Stomach (tissue), 8 donors: ENCODE measurements at regions not wholly inside any gene's neighbourhood (a gene's known extent, or its start where the extent isn't known, plus 50 kb on each side); places are given as distances from the start of the nearest gene placed in this dataset.
"Not testable (repeated sequence)": the region's sequence is repeated elsewhere in the genome, so short reads cannot be mapped to it uniquely, and the experiment has no call there.

Source experiments
- DNase-seq, 2 donors: peaks; one replicate each; pipeline versions ENCODE4 v3.0.0 to v3.0.0-alpha.2; 2013 to 2019
- H3K27ac ChIP-seq, 5 donors: fragments of 200-600 bp in 4 of 5; sonication (generic) in 4 of 5; one replicate each; pipeline ENCODE4 v1.5.1; 2013 to 2019; ENCODE audit warnings: mild to moderate bottlenecking in 1 of 5, moderate library complexity in 1 of 5
- H3K27me3 ChIP-seq, 3 donors: fragments of 200-600 bp; sonication (generic); one replicate each; pipeline ENCODE4 v1.5.1; 2017 to 2019; ENCODE audit warnings: mixed run types in 1 of 3
- H3K36me3 ChIP-seq, 4 donors: fragments of 200-600 bp; sonication (generic); 1 replicate in 3 of 4; 2 replicates in 1 of 4; pipeline ENCODE4 v1.5.1; 2016 to 2019
- H3K4me1 ChIP-seq, 4 donors: fragments of 200-600 bp; sonication (generic); one replicate each; pipeline ENCODE4 v1.5.1; 2016 to 2019
- H3K4me3 ChIP-seq, 4 donors: fragments of 200-600 bp; sonication (generic) in 3 of 4; one replicate each; pipeline ENCODE4 v1.5.1; 2016 to 2019; ENCODE audit warnings: mild to moderate bottlenecking in 1 of 4
- H3K9me3 ChIP-seq, 4 donors: fragments of 200-600 bp; sonication (generic); one replicate each; pipeline ENCODE4 v1.5.1; 2016 to 2019
- EP300 ChIP-seq: sonication (generic); formaldehyde crosslinking; IDR thresholded peaks from one replicate; pipeline ENCODE4 v1.6.1; 2017; ENCODE audit warnings: antibody characterized with exemption
- POLR2A ChIP-seq, 4 donors: fragments of 450-650 bp; IDR thresholded peaks; one replicate each; pipeline ENCODE4 v1.6.1; 2016; ENCODE audit warnings: antibody characterized with exemption in 4 of 4, control low read depth in 2 of 4, mild to moderate bottlenecking in 1 of 4, moderate library complexity in 1 of 4
- POLR2AphosphoS5 ChIP-seq, 3 donors: sonication (generic); formaldehyde crosslinking; IDR thresholded peaks; one replicate each; pipeline ENCODE4 v1.6.1; 2016; ENCODE audit warnings: antibody characterized with exemption in 3 of 3
- WGBS, 5 donors: extraction: QIAGEN DNeasy Blood & Tissue Kit in 3 of 5; methylation state at CpG; one replicate each; pipeline versions ENCODE4 v1.1.5 to v1.1.7; 2013 to 2018; 5-methylcytosine and 5-hydroxymethylcytosine counted together
- intact Hi-C: fragments of 100-400 bp; cut with DNase I; formaldehyde crosslinking; loops from one replicate; pipeline ENCODE4 v1.15.1; 2023; ENCODE audit warnings: low total_unique reads
- TF ChIP-seq, protein P1 (sequence below), 7 experiments: fragments of 450-650 bp in 4 of 7; fragments of 200-600 bp in 3 of 7; sonication (generic) in 3 of 7; IDR thresholded peaks; one replicate each; pipeline ENCODE4 v1.5.1; 2016 to 2019; ENCODE audit warnings: antibody characterized with exemption in 7 of 7, control low read depth in 2 of 7, mild to moderate bottlenecking in 1 of 7
- donor health status: healthy with polysubstance abuse.
- donor health status: Bipolar disorder and iron deficiency.
- donor health status: healthy.

DNA sequence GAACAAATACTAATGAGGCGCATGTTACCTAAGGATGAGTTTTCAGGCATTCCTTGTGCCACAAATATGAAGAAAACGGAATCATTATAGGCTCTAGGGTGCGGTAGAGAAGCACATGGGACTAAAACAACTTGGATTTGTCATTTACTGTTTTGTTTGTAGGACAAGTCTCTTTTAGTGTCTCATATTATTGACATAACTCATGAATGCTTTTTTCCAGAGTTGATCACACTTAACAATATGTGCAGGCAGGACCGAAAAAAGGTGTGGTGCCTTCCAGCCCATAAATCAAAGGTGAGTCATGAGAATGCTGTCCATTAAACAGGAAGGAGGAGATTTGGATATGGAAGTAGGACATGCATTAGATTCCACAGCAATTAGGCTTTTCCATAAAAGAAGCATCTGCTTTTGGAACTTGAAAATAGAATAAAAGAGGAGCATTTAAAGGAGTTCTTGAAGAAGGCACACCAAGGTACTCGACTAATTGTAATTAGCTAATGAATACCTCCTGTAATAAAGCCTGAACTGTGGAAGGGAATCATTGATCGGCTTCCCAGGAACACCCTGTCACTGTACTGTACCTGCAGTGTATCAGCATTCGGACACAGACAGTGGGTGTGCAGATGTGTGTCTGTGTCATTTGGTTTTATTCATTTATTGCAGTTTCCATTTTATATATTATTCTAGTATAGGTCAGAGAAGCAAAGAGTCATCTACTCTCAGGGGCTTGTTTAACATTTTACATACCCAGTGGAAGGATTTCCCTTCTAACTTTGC lies 119.7 kb upstream of the KLF14 start:
- Histone ChIP-seq H3K9me3 (peaks cover 0 to 28% (median 21%) of the 10 kb centered on the region in 4 donors), H3K27ac (no peak overlapping the region), H3K4me3 (no peak overlapping the region), H3K4me1 (no peaks in the 10 kb centered on the region), H3K36me3 (peaks cover 9 to 43% (median 35%) of the 10 kb centered on the region in 4 donors), H3K27me3 (no peaks in the 10 kb centered on the region)
- 82 to 92% (median 89%) methylated on average over 7 of the region's 7 CpGs for WGBS, 5 donors
- no peak for TF ChIP-seq EP300
- TF ChIP-seq POLR2AphosphoS5 (IDR thresholded peaks at IDR 0.05) = no peak
- no peak for DNase-seq
- intact Hi-C loops = no loop called here

DNA sequence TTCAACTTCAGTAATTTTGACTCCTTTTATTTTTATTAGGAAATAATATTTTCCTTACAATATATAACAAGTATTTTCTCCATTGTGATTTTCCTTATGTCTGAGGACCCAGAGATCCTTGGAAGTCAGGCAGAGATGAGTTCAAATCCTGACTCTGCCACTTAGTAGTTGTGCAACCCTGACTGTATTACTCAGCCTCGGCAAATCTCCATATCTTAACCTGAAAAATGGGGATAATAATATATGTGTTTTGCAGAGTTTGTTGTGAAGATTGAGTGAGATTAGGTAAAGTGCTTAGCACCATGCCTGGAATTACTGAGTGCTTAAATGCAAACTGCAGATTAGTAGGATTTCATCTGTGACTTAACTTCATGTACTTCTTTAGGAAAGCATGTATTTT lies 120.5 kb upstream of the KLF14 start:
- Histone ChIP-seq H3K4me3 (no peak overlapping the region), H3K9me3 (peaks cover 0 to 36% (median 25%) of the 10 kb centered on the region in 4 donors), H3K4me1 (no peaks in the 10 kb centered on the region), H3K36me3 (peaks cover 9 to 49% (median 35%) of the 10 kb centered on the region in 4 donors), H3K27me3 (no peaks in the 10 kb centered on the region), H3K27ac (no peak overlapping the region)
- intact Hi-C loops = no loop called here
- DNase-seq = no peak
- TF ChIP-seq, protein P1, sequence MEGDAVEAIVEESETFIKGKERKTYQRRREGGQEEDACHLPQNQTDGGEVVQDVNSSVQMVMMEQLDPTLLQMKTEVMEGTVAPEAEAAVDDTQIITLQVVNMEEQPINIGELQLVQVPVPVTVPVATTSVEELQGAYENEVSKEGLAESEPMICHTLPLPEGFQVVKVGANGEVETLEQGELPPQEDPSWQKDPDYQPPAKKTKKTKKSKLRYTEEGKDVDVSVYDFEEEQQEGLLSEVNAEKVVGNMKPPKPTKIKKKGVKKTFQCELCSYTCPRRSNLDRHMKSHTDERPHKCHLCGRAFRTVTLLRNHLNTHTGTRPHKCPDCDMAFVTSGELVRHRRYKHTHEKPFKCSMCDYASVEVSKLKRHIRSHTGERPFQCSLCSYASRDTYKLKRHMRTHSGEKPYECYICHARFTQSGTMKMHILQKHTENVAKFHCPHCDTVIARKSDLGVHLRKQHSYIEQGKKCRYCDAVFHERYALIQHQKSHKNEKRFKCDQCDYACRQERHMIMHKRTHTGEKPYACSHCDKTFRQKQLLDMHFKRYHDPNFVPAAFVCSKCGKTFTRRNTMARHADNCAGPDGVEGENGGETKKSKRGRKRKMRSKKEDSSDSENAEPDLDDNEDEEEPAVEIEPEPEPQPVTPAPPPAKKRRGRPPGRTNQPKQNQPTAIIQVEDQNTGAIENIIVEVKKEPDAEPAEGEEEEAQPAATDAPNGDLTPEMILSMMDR (IDR thresholded peaks at IDR 0.05) = no peak
- TF ChIP-seq POLR2A (IDR thresholded peaks at IDR 0.05) (no peak), EP300 (no peak), POLR2AphosphoS5 (IDR thresholded peaks at IDR 0.05) (no peak)
- 80 to 93% (median 86%) methylated on average over 1 of the region's 1 CpG for WGBS, 5 donors

GRCh38 chr7:130856866-130857265 lies 122.9 kb upstream of the KLF14 start:
- H3K4me3 ChIP-seq = no peak overlapping the region
- H3K27ac ChIP-seq = no peak overlapping the region
- no peak for DNase-seq
- intact Hi-C loops = no loop called here
- peaks cover 18 to 73% (median 55%) of the 10 kb centered on the region in 4 donors for H3K36me3 ChIP-seq
- no peaks in the 10 kb centered on the region for H3K27me3 ChIP-seq
- no peak for TF ChIP-seq POLR2AphosphoS5 (IDR thresholded peaks at IDR 0.05)
- TF ChIP-seq POLR2A (IDR thresholded peaks at IDR 0.05) = no peak
- TF ChIP-seq EP300 = no peak
- TF ChIP-seq, protein P1 (IDR thresholded peaks at IDR 0.05) = no peak
- peaks cover 0 to 59% (median 46%) of the 10 kb centered on the region in 4 donors for H3K9me3 ChIP-seq
- no peaks in the 10 kb centered on the region for H3K4me1 ChIP-seq

DNA sequence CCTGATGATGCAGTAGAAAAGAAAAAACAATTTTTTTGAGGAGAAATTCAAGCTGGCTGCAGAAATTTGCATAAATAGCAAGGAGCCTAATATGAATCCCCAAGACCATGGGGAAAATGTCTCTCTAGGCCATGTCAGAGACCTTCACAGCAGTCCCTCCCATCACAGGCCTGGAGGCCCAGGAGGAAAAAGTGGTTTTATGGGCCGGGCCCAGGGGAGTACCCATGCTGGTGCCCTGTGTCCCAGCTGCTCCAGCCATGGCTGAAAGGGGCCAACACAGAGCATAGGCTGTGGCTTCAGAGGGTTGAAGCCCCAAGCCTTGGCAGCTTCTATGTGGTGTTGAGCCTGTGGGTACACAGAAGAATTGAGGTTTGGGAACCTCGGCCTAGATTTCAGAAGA lies 126.8 kb upstream of the KLF14 start:
- DNase-seq, intact Hi-C loops, H3K27me3 ChIP-seq, H3K4me1 ChIP-seq, H3K4me3 ChIP-seq, H3K27ac ChIP-seq: not testable (repeated sequence)
- H3K36me3 ChIP-seq = peaks cover 19 to 96% (median 75%) of the 10 kb centered on the region in 4 donors
- H3K9me3 ChIP-seq = peaks cover 0 to 60% (median 46%) of the 10 kb centered on the region in 4 donors
- WGBS, 5 donors = 88 to 97% (median 92%) methylated on average over 2 of the region's 2 CpGs

DNA sequence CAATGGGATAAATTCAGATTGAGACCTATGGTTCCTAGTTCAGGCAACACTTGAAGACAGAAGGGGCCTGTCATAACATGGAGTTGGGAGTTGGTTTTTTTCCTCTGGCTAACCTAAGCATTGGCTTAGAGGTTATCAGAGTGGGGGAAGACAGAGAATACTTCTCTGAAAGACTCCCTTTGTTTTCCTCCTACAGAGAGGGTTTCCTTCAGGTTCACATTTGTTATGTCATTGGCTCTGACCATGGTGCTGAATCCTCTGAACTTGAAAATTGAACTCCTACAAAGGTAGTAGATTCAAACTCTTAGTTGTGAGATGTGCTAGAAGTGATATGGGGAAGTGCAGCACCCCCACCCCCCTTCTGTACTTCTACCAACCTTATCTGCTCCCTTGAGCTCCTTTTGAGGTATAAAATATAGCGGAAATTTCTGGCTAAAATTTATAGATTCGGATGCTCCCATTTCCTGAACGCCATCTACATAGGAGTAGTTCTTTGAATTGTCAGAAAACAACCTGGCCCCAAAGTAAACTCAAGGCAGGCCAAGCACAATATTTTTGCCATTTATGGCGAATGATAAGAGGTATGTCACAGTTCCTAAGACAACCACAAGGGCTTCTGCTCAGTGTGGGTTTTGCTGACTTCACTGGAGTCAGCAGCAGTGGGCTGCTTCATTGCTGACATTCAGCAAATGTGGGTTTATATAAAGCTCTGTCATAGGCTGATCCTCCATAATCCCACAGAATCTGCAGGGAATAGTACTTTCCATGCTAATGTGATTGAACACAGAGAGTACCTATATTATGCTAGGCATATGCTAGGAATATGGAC lies 131.6 kb upstream of the KLF14 start:
- Histone ChIP-seq H3K36me3 (peaks cover 22 to 99% (median 97%) of the 10 kb centered on the region in 4 donors), H3K27me3 (no peaks in the 10 kb centered on the region), H3K9me3 (peaks cover 0 to 14% (median 9%) of the 10 kb centered on the region in 4 donors), H3K4me1 (peaks cover 0 to 8% (median 0%) of the 10 kb centered on the region in 4 donors), H3K27ac (no peak overlapping the region), H3K4me3 (no peak overlapping the region)
- DNase-seq = peak in 1 of 2 donors; percentile 61
- 75 to 85% (median 84%) methylated on average over 4 of the region's 4 CpGs for WGBS, 5 donors
- TF ChIP-seq POLR2A (IDR thresholded peaks at IDR 0.05) = no peak
- TF ChIP-seq POLR2AphosphoS5 (IDR thresholded peaks at IDR 0.05) = no peak
- TF ChIP-seq EP300 = no peak
- TF ChIP-seq, protein P1 (IDR thresholded peaks at IDR 0.05) = no peak
- intact Hi-C loops = no loop called here
